ENCODE measurements at regions not wholly inside any gene's neighbourhood (a gene's known extent, or its start where the extent isn't known, plus 50 kb on each side); places are given as distances from the start of the nearest gene placed in this dataset.

DNA sequence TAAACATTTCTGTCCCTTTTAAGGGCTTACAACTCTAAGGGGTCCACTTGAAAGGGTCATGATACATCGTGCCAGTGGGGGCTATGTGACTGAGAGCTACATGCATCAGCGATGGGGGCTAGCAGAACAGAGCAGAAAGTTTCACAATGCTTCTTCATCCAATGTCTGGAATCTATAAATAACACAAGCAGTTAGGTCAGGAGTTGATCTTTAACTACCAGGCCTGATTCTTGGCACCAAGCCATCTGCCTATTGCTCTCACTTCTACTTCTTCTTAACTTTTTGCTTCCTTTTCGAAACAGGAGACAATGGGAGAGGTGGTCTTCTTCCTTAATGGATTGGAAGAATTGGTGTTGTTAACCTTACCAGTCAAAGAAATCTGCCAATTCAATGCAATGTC lies 410.0 kb downstream of the TGFB2 start:
- TF ChIP-seq, protein P1, sequence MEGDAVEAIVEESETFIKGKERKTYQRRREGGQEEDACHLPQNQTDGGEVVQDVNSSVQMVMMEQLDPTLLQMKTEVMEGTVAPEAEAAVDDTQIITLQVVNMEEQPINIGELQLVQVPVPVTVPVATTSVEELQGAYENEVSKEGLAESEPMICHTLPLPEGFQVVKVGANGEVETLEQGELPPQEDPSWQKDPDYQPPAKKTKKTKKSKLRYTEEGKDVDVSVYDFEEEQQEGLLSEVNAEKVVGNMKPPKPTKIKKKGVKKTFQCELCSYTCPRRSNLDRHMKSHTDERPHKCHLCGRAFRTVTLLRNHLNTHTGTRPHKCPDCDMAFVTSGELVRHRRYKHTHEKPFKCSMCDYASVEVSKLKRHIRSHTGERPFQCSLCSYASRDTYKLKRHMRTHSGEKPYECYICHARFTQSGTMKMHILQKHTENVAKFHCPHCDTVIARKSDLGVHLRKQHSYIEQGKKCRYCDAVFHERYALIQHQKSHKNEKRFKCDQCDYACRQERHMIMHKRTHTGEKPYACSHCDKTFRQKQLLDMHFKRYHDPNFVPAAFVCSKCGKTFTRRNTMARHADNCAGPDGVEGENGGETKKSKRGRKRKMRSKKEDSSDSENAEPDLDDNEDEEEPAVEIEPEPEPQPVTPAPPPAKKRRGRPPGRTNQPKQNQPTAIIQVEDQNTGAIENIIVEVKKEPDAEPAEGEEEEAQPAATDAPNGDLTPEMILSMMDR (IDR thresholded peaks at IDR 0.05 in 2 of 3, conservative IDR thresholded peaks at IDR 0.05 in 1 of 3; ENCODE audit: insufficient read depth in 2 of 3, low read depth in 1 of 3, low read length in 3 of 3): no peak
- TF ChIP-seq, protein P2, sequence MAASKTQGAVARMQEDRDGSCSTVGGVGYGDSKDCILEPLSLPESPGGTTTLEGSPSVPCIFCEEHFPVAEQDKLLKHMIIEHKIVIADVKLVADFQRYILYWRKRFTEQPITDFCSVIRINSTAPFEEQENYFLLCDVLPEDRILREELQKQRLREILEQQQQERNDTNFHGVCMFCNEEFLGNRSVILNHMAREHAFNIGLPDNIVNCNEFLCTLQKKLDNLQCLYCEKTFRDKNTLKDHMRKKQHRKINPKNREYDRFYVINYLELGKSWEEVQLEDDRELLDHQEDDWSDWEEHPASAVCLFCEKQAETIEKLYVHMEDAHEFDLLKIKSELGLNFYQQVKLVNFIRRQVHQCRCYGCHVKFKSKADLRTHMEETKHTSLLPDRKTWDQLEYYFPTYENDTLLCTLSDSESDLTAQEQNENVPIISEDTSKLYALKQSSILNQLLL (CRISPR knock-in tag; IDR thresholded peaks at IDR 0.05; ENCODE audit: borderline replicate concordance): no peak
- TF ChIP-seq TAF1 (IDR thresholded peaks at IDR 0.05; ENCODE audit: control insufficient read depth, extremely low read depth, insufficient read depth, low read length, severe bottlenecking) (no peak), CHD2 (IDR thresholded peaks at IDR 0.05; ENCODE audit: low read depth, low read length) (no peak)
